ENCODE measurements at regions not wholly inside any gene's neighbourhood (a gene's known extent, or its start where the extent isn't known, plus 50 kb on each side); places are given as distances from the start of the nearest gene placed in this dataset.

DNA sequence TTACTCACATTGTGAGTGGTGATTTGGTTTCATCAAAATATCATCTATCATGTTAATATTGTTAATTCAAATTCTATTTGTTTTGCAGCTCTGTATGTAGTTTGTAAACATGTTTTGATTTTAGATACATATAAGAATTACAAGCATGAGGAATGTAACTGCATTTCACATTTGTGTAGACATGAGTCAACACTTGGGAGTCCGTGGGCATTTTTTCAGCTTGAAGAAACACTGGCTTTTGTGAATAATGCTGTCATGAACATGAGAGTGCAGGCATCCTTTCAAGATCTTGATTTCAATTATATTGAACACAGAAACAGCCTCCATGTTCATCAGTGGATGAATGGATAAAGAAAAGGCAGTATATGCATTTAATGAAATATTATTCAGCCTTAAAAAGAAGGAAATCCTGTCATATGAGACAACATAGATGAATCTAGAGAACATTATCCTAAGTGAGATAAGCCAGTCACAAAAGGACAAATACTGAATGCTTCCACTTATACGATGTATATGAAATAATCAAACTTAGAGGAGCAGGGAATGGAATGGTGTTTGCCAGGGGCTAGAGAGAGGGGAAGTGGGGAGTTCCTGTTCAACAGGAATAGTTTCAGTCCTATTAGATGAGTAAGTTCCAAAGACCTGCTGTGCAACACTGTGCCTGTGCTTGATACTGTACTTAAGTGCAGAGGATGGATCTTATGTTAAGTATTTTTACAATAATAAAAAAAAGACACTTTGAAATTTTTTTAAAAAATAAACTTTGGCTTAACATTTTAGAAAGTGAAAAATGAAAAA, 194.9 kb downstream of the LRATD1 start:
- Histone ChIP-seq H3K4me3 (ENCODE audit: low read depth, low read length) (no peak overlapping the region), H3K9ac (ENCODE audit: low read length) (no peak overlapping the region), H3K27ac (ENCODE audit: low read depth, low read length) (no peak overlapping the region), H3K4me1 (ENCODE audit: control insufficient read depth, insufficient read depth, low read length) (no peaks in the 10 kb centered on the region), H3K9me3 (ENCODE audit: control insufficient read depth, insufficient read depth, low read depth, low read length) (no peaks in the 10 kb centered on the region), H3K27me3 (ENCODE audit: control insufficient read depth, insufficient read depth, low read length) (no peaks in the 10 kb centered on the region), H3K36me3 (ENCODE audit: control insufficient read depth, insufficient read depth, low read length) (no peaks in the 10 kb centered on the region)

GRCh38 chr2:14828223-14828622, 195.7 kb downstream of the LRATD1 start:
- Histone ChIP-seq H3K4me1 (ENCODE audit: control insufficient read depth, insufficient read depth, low read length) (no peaks in the 10 kb centered on the region), H3K9ac (ENCODE audit: low read length) (no peak overlapping the region), H3K27me3 (ENCODE audit: control insufficient read depth, insufficient read depth, low read length) (no peaks in the 10 kb centered on the region), H3K9me3 (ENCODE audit: control insufficient read depth, insufficient read depth, low read depth, low read length) (no peaks in the 10 kb centered on the region), H3K4me3 (ENCODE audit: low read depth, low read length) (no peak overlapping the region), H3K27ac (ENCODE audit: low read depth, low read length) (no peak overlapping the region), H3K36me3 (ENCODE audit: control insufficient read depth, insufficient read depth, low read length) (no peaks in the 10 kb centered on the region)

DNA sequence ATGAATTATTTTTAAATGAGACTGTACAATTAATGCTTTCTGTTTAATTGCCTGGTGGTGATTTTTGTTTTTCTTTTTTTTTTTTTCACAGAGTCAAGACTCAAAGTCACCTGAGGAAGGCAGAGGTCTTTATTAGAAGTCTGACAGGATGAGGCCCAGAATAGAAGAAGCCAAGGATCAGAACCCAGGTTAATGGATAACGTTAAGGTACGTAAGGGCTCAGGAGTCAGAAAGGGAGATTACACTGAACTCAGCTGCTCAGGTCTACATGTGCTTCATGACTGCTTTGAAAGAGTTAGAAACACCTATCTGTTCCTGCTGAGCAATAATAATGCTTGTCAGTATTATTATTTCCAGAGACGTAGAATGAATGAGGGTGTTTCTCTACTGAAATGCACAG, 196.5 kb downstream of the LRATD1 start:
- H3K27ac ChIP-seq (ENCODE audit: low read depth, low read length), result no peak overlapping the region
- H3K4me1 ChIP-seq (ENCODE audit: control insufficient read depth, insufficient read depth, low read length), result no peaks in the 10 kb centered on the region
- no peaks in the 10 kb centered on the region for H3K36me3 ChIP-seq (ENCODE audit: control insufficient read depth, insufficient read depth, low read length)
- H3K27me3 ChIP-seq (ENCODE audit: control insufficient read depth, insufficient read depth, low read length), result no peaks in the 10 kb centered on the region
- no peaks in the 10 kb centered on the region for H3K9me3 ChIP-seq (ENCODE audit: control insufficient read depth, insufficient read depth, low read depth, low read length)
- no peak overlapping the region for H3K9ac ChIP-seq (ENCODE audit: low read length)
- H3K4me3 ChIP-seq (ENCODE audit: low read depth, low read length), result no peak overlapping the region

GRCh38 chr2:14831458-14831857, 198.9 kb downstream of the LRATD1 start:
- Histone ChIP-seq H3K4me3 (ENCODE audit: low read depth, low read length) (no peak overlapping the region), H3K9ac (ENCODE audit: low read length) (no peak overlapping the region), H3K27me3 (ENCODE audit: control insufficient read depth, insufficient read depth, low read length) (no peaks in the 10 kb centered on the region), H3K27ac (ENCODE audit: low read depth, low read length) (no peak overlapping the region), H3K36me3 (ENCODE audit: control insufficient read depth, insufficient read depth, low read length) (no peaks in the 10 kb centered on the region), H3K9me3 (ENCODE audit: control insufficient read depth, insufficient read depth, low read depth, low read length) (no peaks in the 10 kb centered on the region), H3K4me1 (ENCODE audit: control insufficient read depth, insufficient read depth, low read length) (no peaks in the 10 kb centered on the region)

GRCh38 chr2:14843507-14844204, 211.1 kb downstream of the LRATD1 start:
- no peaks in the 10 kb centered on the region for H3K4me1 ChIP-seq (ENCODE audit: control insufficient read depth, insufficient read depth, low read length)
- no peak overlapping the region for H3K9ac ChIP-seq (ENCODE audit: low read length)
- H3K27ac ChIP-seq (ENCODE audit: low read depth, low read length), result no peak overlapping the region
- H3K4me3 ChIP-seq (ENCODE audit: low read depth, low read length), result no peak overlapping the region
- no peaks in the 10 kb centered on the region for H3K27me3 ChIP-seq (ENCODE audit: control insufficient read depth, insufficient read depth, low read length)
- peaks cover 6% of the 10 kb centered on the region; the same call in 1 of the 2 replicates for H3K9me3 ChIP-seq (ENCODE audit: control insufficient read depth, insufficient read depth, low read depth, low read length)
- H3K36me3 ChIP-seq (ENCODE audit: control insufficient read depth, insufficient read depth, low read length), result no peaks in the 10 kb centered on the region

GRCh38 chr2:14855751-14856150, 223.2 kb downstream of the LRATD1 start:
- Histone ChIP-seq H3K9me3 (ENCODE audit: control insufficient read depth, insufficient read depth, low read depth, low read length) (no peaks in the 10 kb centered on the region), H3K4me3 (ENCODE audit: low read depth, low read length) (no peak overlapping the region), H3K27me3 (ENCODE audit: control insufficient read depth, insufficient read depth, low read length) (no peaks in the 10 kb centered on the region), H3K9ac (ENCODE audit: low read length) (no peak overlapping the region), H3K27ac (ENCODE audit: low read depth, low read length) (no peak overlapping the region), H3K36me3 (ENCODE audit: control insufficient read depth, insufficient read depth, low read length) (no peaks in the 10 kb centered on the region), H3K4me1 (ENCODE audit: control insufficient read depth, insufficient read depth, low read length) (no peaks in the 10 kb centered on the region)

DNA sequence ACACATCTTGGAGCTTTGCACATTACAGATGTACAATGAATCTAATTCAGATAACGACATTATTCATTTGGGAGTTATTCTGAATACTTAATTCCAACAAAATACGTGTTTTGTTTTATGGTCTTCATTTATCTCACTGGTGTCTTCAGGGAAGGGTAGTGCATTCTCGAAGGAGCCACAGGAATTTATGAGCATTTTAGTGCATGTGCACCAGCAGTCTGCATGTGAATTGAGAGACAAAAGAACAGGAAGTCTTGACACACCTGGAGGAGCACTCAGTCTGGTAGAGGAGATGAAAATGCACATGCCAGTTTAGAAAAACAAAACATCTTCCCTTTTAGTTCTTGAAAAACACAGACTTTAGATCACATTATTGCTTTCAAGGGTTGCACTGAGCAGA, 228.7 kb downstream of the LRATD1 start:
- Histone ChIP-seq H3K27ac (ENCODE audit: low read depth, low read length) (no peak overlapping the region), H3K4me3 (ENCODE audit: low read depth, low read length) (no peak overlapping the region), H3K36me3 (ENCODE audit: control insufficient read depth, insufficient read depth, low read length) (no peaks in the 10 kb centered on the region), H3K4me1 (ENCODE audit: control insufficient read depth, insufficient read depth, low read length) (no peaks in the 10 kb centered on the region; the same call in 1 of the 2 replicates), H3K9ac (ENCODE audit: low read length) (no peak overlapping the region), H3K9me3 (ENCODE audit: control insufficient read depth, insufficient read depth, low read depth, low read length) (no peaks in the 10 kb centered on the region), H3K27me3 (ENCODE audit: control insufficient read depth, insufficient read depth, low read length) (no peaks in the 10 kb centered on the region)

DNA sequence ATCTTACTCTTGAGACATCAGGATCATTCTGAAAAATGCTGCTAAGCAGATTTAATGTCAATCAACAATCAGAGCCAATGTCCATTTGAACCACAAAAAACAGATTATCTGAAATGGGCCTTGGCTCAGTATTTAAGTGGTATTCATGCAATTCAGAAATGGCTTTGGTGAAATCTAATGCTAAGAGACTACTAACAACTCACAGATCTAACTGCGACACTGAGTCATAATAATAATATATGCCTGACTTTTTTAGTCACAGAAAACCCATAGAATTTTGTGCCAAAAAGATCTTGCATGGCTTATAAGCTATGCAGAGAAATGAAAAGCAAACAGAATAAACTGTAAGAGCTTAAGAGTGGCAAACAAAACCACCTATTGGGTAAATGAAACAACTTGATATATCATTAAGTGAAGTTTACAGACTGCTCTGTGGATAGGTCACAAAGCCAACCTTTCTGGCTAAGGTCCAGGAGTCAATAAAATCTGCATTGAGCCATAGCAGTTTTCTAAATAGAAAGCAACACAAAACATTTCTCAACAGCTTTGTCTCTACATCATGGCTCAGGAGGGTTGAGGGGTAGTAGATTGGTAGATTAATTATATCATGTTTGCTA, 234.3 kb downstream of the LRATD1 start:
- Histone ChIP-seq H3K9ac (ENCODE audit: low read length) (no peak overlapping the region), H3K27ac (ENCODE audit: low read depth, low read length) (no peak overlapping the region), H3K4me1 (ENCODE audit: control insufficient read depth, insufficient read depth, low read length) (no peaks in the 10 kb centered on the region), H3K9me3 (ENCODE audit: control insufficient read depth, insufficient read depth, low read depth, low read length) (no peaks in the 10 kb centered on the region), H3K27me3 (ENCODE audit: control insufficient read depth, insufficient read depth, low read length) (no peaks in the 10 kb centered on the region), H3K4me3 (ENCODE audit: low read depth, low read length) (no peak overlapping the region), H3K36me3 (ENCODE audit: control insufficient read depth, insufficient read depth, low read length) (no peaks in the 10 kb centered on the region)

DNA sequence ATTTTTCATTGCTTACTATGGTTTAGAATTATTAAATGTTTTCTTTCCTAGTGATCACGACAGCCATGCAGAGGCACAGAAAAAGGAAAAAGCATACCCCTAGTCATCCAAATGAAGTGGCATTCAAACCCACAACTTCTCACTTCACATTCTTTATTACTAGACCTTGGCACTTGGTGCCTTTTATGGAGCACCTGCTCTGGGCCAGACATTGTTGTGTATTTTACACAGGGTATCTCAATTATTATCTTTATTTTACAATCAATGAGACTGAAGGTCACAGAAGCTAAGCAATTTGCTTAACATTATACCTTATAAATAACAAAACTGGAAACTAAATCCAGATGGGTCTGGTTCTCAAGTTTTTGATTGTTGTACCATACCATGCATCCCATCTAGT, 235.3 kb downstream of the LRATD1 start:
- H3K4me3 ChIP-seq (ENCODE audit: low read depth, low read length), result no peak overlapping the region
- H3K9ac ChIP-seq (ENCODE audit: low read length), result no peak overlapping the region
- H3K9me3 ChIP-seq (ENCODE audit: control insufficient read depth, insufficient read depth, low read depth, low read length), result no peaks in the 10 kb centered on the region
- H3K36me3 ChIP-seq (ENCODE audit: control insufficient read depth, insufficient read depth, low read length), result no peaks in the 10 kb centered on the region
- H3K27ac ChIP-seq (ENCODE audit: low read depth, low read length), result no peak overlapping the region
- H3K27me3 ChIP-seq (ENCODE audit: control insufficient read depth, insufficient read depth, low read length), result no peaks in the 10 kb centered on the region
- no peaks in the 10 kb centered on the region for H3K4me1 ChIP-seq (ENCODE audit: control insufficient read depth, insufficient read depth, low read length)

- Histone ChIP-seq H3K27me3 (ENCODE audit: control insufficient read depth, insufficient read depth, low read length) (no peaks in the 10 kb centered on the region), H3K36me3 (ENCODE audit: control insufficient read depth, insufficient read depth, low read length) (no peaks in the 10 kb centered on the region), H3K9me3 (ENCODE audit: control insufficient read depth, insufficient read depth, low read depth, low read length) (no peaks in the 10 kb centered on the region), H3K4me1 (ENCODE audit: control insufficient read depth, insufficient read depth, low read length) (no peaks in the 10 kb centered on the region), H3K27ac (ENCODE audit: low read depth, low read length) (no peak overlapping the region), H3K4me3 (ENCODE audit: low read depth, low read length) (no peak overlapping the region), H3K9ac (ENCODE audit: low read length) (no peak overlapping the region)
Observed at GRCh38 chr2:14872779-14873325, 240.3 kb downstream of the LRATD1 start.
